ENCODE measurements at regions not wholly inside any gene's neighbourhood (a gene's known extent, or its start where the extent isn't known, plus 50 kb on each side); places are given as distances from the start of the nearest gene placed in this dataset.

- Mint-ChIP-seq H3K4me1 (no peaks in the 10 kb centered on the region), H3K27ac (no peak overlapping the region), H3K9me3 (peaks cover 0 to 5% (median 0%) of the 10 kb centered on the region in 9 donors), H3K27me3 (peaks cover 0 to 10% (median 2%) of the 10 kb centered on the region in 5 donors), H3K4me3 (no peak overlapping the region), H3K36me3 (no peaks in the 10 kb centered on the region)
- no peak for ATAC-seq
- no peak for DNase-seq
- POLR2A ChIA-PET, result interaction anchor here (0.6 kb wide), 1 partner anchor 282 kb away, joined by 5 read pairs; no protein-coding TSS in a partner anchor
Observed at GRCh38 chr4:77310931-77311330, 153.9 kb downstream of the CCNG2 start.

- POLR2A ChIA-PET, result no interaction called here
- ATAC-seq, result no peak
- peaks cover 1 to 19% (median 14%) of the 10 kb centered on the region in 9 donors for H3K9me3 Mint-ChIP-seq
Observed at GRCh38 chr4:77314697-77315096, 157.7 kb downstream of the CCNG2 start.

GRCh38 chr4:77327151-77327550, 170.1 kb downstream of the CCNG2 start:
- ATAC-seq (no peak), DNase-seq (no peak)
- Mint-ChIP-seq H3K27me3 (peaks cover 12 to 58% (median 30%) of the 10 kb centered on the region in 5 donors), H3K4me3 (no peak overlapping the region), H3K4me1 (peaks cover 0 to 2% (median 0%) of the 10 kb centered on the region in 4 donors), H3K27ac (no peak overlapping the region), H3K9me3 (peaks cover 0 to 39% (median 13%) of the 10 kb centered on the region in 9 donors), H3K36me3 (peaks cover 0 to 15% (median 0%) of the 10 kb centered on the region in 3 donors)
- POLR2A ChIA-PET, result no interaction called here

More at GRCh38 chr4:77314697-77315096, 157.7 kb downstream of the CCNG2 start:
- no peak overlapping the region for H3K4me3 Mint-ChIP-seq
- H3K36me3 Mint-ChIP-seq, result peaks cover 0 to 7% (median 0%) of the 10 kb centered on the region in 3 donors
- H3K27me3 Mint-ChIP-seq, result peaks cover 0 to 16% (median 2%) of the 10 kb centered on the region in 5 donors
- no peaks in the 10 kb centered on the region for H3K4me1 Mint-ChIP-seq
- H3K27ac Mint-ChIP-seq, result no peak overlapping the region
- no peak for DNase-seq

GRCh38 chr4:77332696-77333270, 175.8 kb downstream of the CCNG2 start:
- ATAC-seq, result no peak
- Mint-ChIP-seq H3K9me3 (peaks cover 6 to 57% (median 31%) of the 10 kb centered on the region in 9 donors), H3K4me1 (peaks cover 0 to under 1% (median 0%) of the 10 kb centered on the region in 4 donors), H3K27ac (no peak overlapping the region), H3K27me3 (peaks cover 7 to 22% (median 15%) of the 10 kb centered on the region in 5 donors), H3K36me3 (peaks cover 0 to 22% (median 0%) of the 10 kb centered on the region in 3 donors), H3K4me3 (no peak overlapping the region)
- POLR2A ChIA-PET, result no interaction called here
- no peak for DNase-seq

GRCh38 chr4:77336411-77337142, 179.6 kb downstream of the CCNG2 start:
- peaks cover 0 to 12% (median under 1%) of the 10 kb centered on the region in 3 donors for H3K36me3 Mint-ChIP-seq
- ATAC-seq, result no peak
- H3K4me3 Mint-ChIP-seq, result no peak overlapping the region
- peaks cover 4 to 15% (median 9%) of the 10 kb centered on the region in 5 donors for H3K27me3 Mint-ChIP-seq
- no peak overlapping the region for H3K27ac Mint-ChIP-seq
- no peaks in the 10 kb centered on the region for H3K4me1 Mint-ChIP-seq
- DNase-seq, result no peak
- POLR2A ChIA-PET, result no interaction called here
- H3K9me3 Mint-ChIP-seq, result peaks cover 4 to 55% (median 40%) of the 10 kb centered on the region in 9 donors

- Mint-ChIP-seq H3K36me3 (peaks cover 0 to 17% (median 8%) of the 10 kb centered on the region in 3 donors), H3K9me3 (peaks cover 2 to 43% (median 28%) of the 10 kb centered on the region in 9 donors), H3K27ac (no peak overlapping the region), H3K27me3 (peaks cover 5 to 39% (median 13%) of the 10 kb centered on the region in 5 donors), H3K4me1 (no peaks in the 10 kb centered on the region), H3K4me3 (no peak overlapping the region)
- DNase-seq (no peak), ATAC-seq (no peak)
- POLR2A ChIA-PET, result no interaction called here
Observed at GRCh38 chr4:77342170-77342810, 185.3 kb downstream of the CCNG2 start.

- H3K27me3 Mint-ChIP-seq, result peaks cover 5 to 39% (median 10%) of the 10 kb centered on the region in 5 donors
- no peaks in the 10 kb centered on the region for H3K4me1 Mint-ChIP-seq
- H3K4me3 Mint-ChIP-seq, result no peak overlapping the region
- POLR2A ChIA-PET, result no interaction called here
- H3K9me3 Mint-ChIP-seq, result peaks cover 2 to 43% (median 25%) of the 10 kb centered on the region in 9 donors
- ATAC-seq (no peak), DNase-seq (no peak)
- peaks cover 0 to 17% (median 8%) of the 10 kb centered on the region in 3 donors for H3K36me3 Mint-ChIP-seq
- H3K27ac Mint-ChIP-seq, result no peak overlapping the region
Observed at GRCh38 chr4:77344001-77344400, 187.0 kb downstream of the CCNG2 start.

- Mint-ChIP-seq H3K9me3 (peaks cover 0 to 38% (median 21%) of the 10 kb centered on the region in 9 donors), H3K4me1 (no peaks in the 10 kb centered on the region), H3K27me3 (peaks cover 2 to 39% (median 8%) of the 10 kb centered on the region in 5 donors), H3K4me3 (no peak overlapping the region), H3K27ac (no peak overlapping the region), H3K36me3 (peaks cover 0 to 17% (median 8%) of the 10 kb centered on the region in 3 donors)
- POLR2A ChIA-PET, result no interaction called here
- DNase-seq (no peak), ATAC-seq (no peak)
Observed at GRCh38 chr4:77344784-77345183, 187.8 kb downstream of the CCNG2 start.

GRCh38 chr4:77347351-77347966, 190.5 kb downstream of the CCNG2 start:
- Mint-ChIP-seq H3K27me3 (peaks cover 0 to 22% (median 6%) of the 10 kb centered on the region in 5 donors), H3K4me1 (no peaks in the 10 kb centered on the region), H3K27ac (no peak overlapping the region), H3K4me3 (no peak overlapping the region), H3K9me3 (peaks cover 0 to 18% (median 8%) of the 10 kb centered on the region in 9 donors), H3K36me3 (peaks cover 0 to 7% (median 2%) of the 10 kb centered on the region in 3 donors)
- ATAC-seq (no peak), DNase-seq (no peak)
- POLR2A ChIA-PET, result no interaction called here

- Mint-ChIP-seq H3K27me3 (peaks cover 0 to 22% (median 5%) of the 10 kb centered on the region in 5 donors), H3K4me1 (no peaks in the 10 kb centered on the region), H3K27ac (no peak overlapping the region), H3K36me3 (no peaks in the 10 kb centered on the region), H3K4me3 (no peak overlapping the region), H3K9me3 (peaks cover 0 to 5% (median 2%) of the 10 kb centered on the region in 9 donors)
- POLR2A ChIA-PET, result no interaction called here
- no peak for ATAC-seq
- DNase-seq, result no peak
Observed at GRCh38 chr4:77348815-77349214, 191.8 kb downstream of the CCNG2 start.

- peaks cover 0 to under 1% (median 0%) of the 10 kb centered on the region in 4 donors for H3K4me1 Mint-ChIP-seq
- H3K36me3 Mint-ChIP-seq, result no peaks in the 10 kb centered on the region
- ATAC-seq (no peak), DNase-seq (no peak)
- POLR2A ChIA-PET, result no interaction called here
- H3K27me3 Mint-ChIP-seq, result peaks cover 0 to 22% (median 4%) of the 10 kb centered on the region in 5 donors
- peaks cover 0 to 2% (median 0%) of the 10 kb centered on the region in 9 donors for H3K9me3 Mint-ChIP-seq
- no peak overlapping the region for H3K27ac Mint-ChIP-seq
- no peak overlapping the region for H3K4me3 Mint-ChIP-seq
Observed at GRCh38 chr4:77349364-77349763, 192.4 kb downstream of the CCNG2 start.

- Mint-ChIP-seq H3K4me1 (peaks cover 0 to 2% (median 0%) of the 10 kb centered on the region in 4 donors), H3K4me3 (no peak overlapping the region), H3K27me3 (peaks cover 0 to 22% (median 4%) of the 10 kb centered on the region in 5 donors), H3K36me3 (no peaks in the 10 kb centered on the region), H3K27ac (no peak overlapping the region), H3K9me3 (peaks cover 0 to 2% (median 0%) of the 10 kb centered on the region in 9 donors)
- DNase-seq, result no peak
- ATAC-seq, result no peak
- POLR2A ChIA-PET, result no interaction called here
Observed at GRCh38 chr4:77349796-77350195, 192.8 kb downstream of the CCNG2 start.
